PC-9 (cell line): ENCODE measurements at regions not wholly inside any gene's neighbourhood (a gene's known extent, or its start where the extent isn't known, plus 50 kb on each side); places are given as distances from the start of the nearest gene placed in this dataset.

Experiments used
- BruUV-seq: library from RNA; stranded (reverse); fragments of 400-500 nt; replicated peaks from 2 replicates; lab custom pipeline; 2021; lab: Mats Ljungman, UMichigan
- CTCF ChIA-PET: fragments of 300-600 bp; sonication (Branson Sonifier 250); formaldehyde crosslinking; loops from one replicate; lab custom pipeline; 2022; ENCODE audit warnings: antibody characterized with exemption; lab: Charles Lee
- POLR2A ChIA-PET: fragments of 300-600 bp; sonication (Branson Sonifier 250); formaldehyde crosslinking; loops from one replicate; lab custom pipeline; 2022; ENCODE audit warnings: antibody characterized with exemption; ENCODE audit not compliant: unreplicated experiment; lab: Charles Lee
- DNase-seq, 2 experiments: peaks; one replicate each; pipeline versions ENCODE4 v3.0.0 to v3.0.0-alpha.2; 2015 to 2022; ENCODE audit warnings: mixed read lengths in 1 of 2
- H2AFZ ChIP-seq: fragments of 200-600 bp; sonication (generic); 2 replicates; pipeline ENCODE4 v1.8.1; 2017; ENCODE audit warnings: antibody characterized with exemption
- H3F3A ChIP-seq: fragments of 200-600 bp; sonication (generic); 2 replicates; pipeline ENCODE4 v1.8.1; 2017; ENCODE audit warnings: antibody characterized with exemption, mild to moderate bottlenecking, low read depth; ENCODE audit not compliant: insufficient read depth
- H3K27ac ChIP-seq: fragments of 200-600 bp; sonication (generic); 2 replicates; pipeline ENCODE4 v1.6.1; 2016; ENCODE audit warnings: mixed run types
- H3K27me3 ChIP-seq: fragments of 200-600 bp; sonication (generic); 2 replicates; pipeline ENCODE4 v1.6.1; 2016; ENCODE audit warnings: low read depth, mixed run types; ENCODE audit not compliant: insufficient read depth
- H3K36me3 ChIP-seq: fragments of 200-600 bp; sonication (generic); 2 replicates; pipeline ENCODE4 v1.6.1; 2016; ENCODE audit warnings: low read depth, mixed run types
- H3K4me1 ChIP-seq: fragments of 200-600 bp; sonication (generic); replicated peaks from 2 replicates; pipeline ENCODE4 v1.6.1; 2016; ENCODE audit warnings: mixed run types; ENCODE audit not compliant: insufficient read depth
- H3K4me2 ChIP-seq: fragments of 200-600 bp; sonication (generic); 2 replicates; pipeline ENCODE4 v1.6.1; 2017; ENCODE audit warnings: mixed run types
- H3K4me3 ChIP-seq: fragments of 200-600 bp; sonication (generic); 2 replicates; pipeline ENCODE4 v1.6.1; 2016; ENCODE audit warnings: mixed run types
- H3K79me2 ChIP-seq: fragments of 200-600 bp; sonication (generic); 2 replicates; pipeline ENCODE4 v1.6.1; 2017; ENCODE audit warnings: low read depth, mixed run types
- H3K9me2 ChIP-seq: fragments of 200-600 bp; sonication (generic); 2 replicates; pipeline ENCODE4 v1.8.1; 2017; ENCODE audit warnings: mild to moderate bottlenecking; ENCODE audit not compliant: insufficient read depth
- H3K9me3 ChIP-seq: fragments of 200-600 bp; sonication (generic); 2 replicates; pipeline ENCODE4 v1.8.1; 2016; ENCODE audit warnings: low read depth; ENCODE audit not compliant: insufficient read depth
- H4K20me1 ChIP-seq: fragments of 200-600 bp; sonication (generic); 2 replicates; pipeline ENCODE4 v1.8.1; 2017; ENCODE audit not compliant: insufficient read depth
- CTCF ChIP-seq: fragments of 200-600 bp; sonication (generic); conservative IDR thresholded peaks from 2 replicates; pipeline ENCODE4 v1.6.1; 2017; ENCODE audit warnings: mixed run types, antibody characterized with exemption, mild to moderate bottlenecking, moderate library complexity
- EZH2 ChIP-seq: fragments of 200-600 bp; sonication (generic); IDR thresholded peaks from 2 replicates; pipeline ENCODE4 v1.8.0; 2017; ENCODE audit warnings: antibody characterized with exemption, low read depth
- intact Hi-C: fragments of 100-400 bp; cut with micrococcal nuclease; formaldehyde crosslinking; loops from one replicate; pipeline ENCODE4 v1.10.0; 2022; ENCODE audit not compliant: unreplicated experiment

- Histone ChIP-seq H3K4me2 (no peak overlapping the region), H3K9me2 (no peaks in the 10 kb centered on the region), H4K20me1 (no peaks in the 10 kb centered on the region), H3K4me1 (no peaks in the 10 kb centered on the region), H3K36me3 (no peaks in the 10 kb centered on the region), H2AFZ (no peak overlapping the region), H3K9me3 (no peaks in the 10 kb centered on the region), H3K79me2 (no peaks in the 10 kb centered on the region), H3F3A (no peaks in the 10 kb centered on the region), H3K4me3 (no peak overlapping the region), H3K27me3 (no peaks in the 10 kb centered on the region), H3K27ac (no peak overlapping the region)
- no TSS peak for BruUV-seq
- TF ChIP-seq CTCF (no peak), EZH2 (no peak)
- POLR2A ChIA-PET: no interaction called here
- no peak for DNase-seq
- CTCF ChIA-PET: no interaction called here
- intact Hi-C loops: no loop called here
Observed at GRCh38 chr15:81498294-81498693, 124.3 kb upstream of the TMC3 start.

- no peaks in the 10 kb centered on the region for H3K36me3 ChIP-seq
- ChIA-PET POLR2A (no interaction called here), CTCF (no interaction called here)
- H2AFZ ChIP-seq: no peak overlapping the region
- no peaks in the 10 kb centered on the region for H4K20me1 ChIP-seq
- intact Hi-C loops: no loop called here
- H3K79me2 ChIP-seq: no peaks in the 10 kb centered on the region
- H3K4me2 ChIP-seq: no peak overlapping the region
- no peak overlapping the region for H3K27ac ChIP-seq
- TF ChIP-seq CTCF (no peak), EZH2 (no peak)
- H3K9me2 ChIP-seq: no peaks in the 10 kb centered on the region
- H3F3A ChIP-seq: no peaks in the 10 kb centered on the region
- H3K4me3 ChIP-seq: no peak overlapping the region
- no peak for DNase-seq
- H3K4me1 ChIP-seq: no peaks in the 10 kb centered on the region
- H3K9me3 ChIP-seq: no peaks in the 10 kb centered on the region
- H3K27me3 ChIP-seq: peaks cover 9% of the 10 kb centered on the region; the same call in 1 of the 2 replicates
- no TSS peak for BruUV-seq
Observed at GRCh38 chr15:81497238-81497637, 123.2 kb upstream of the TMC3 start.

GRCh38 chr15:81495780-81496467, 121.9 kb upstream of the TMC3 start:
- no TSS peak for BruUV-seq
- DNase-seq: no peak
- H3K27ac ChIP-seq: no peak overlapping the region

More at GRCh38 chr15:81495780-81496467, 121.9 kb upstream of the TMC3 start:
- Histone ChIP-seq H3K9me2 (no peaks in the 10 kb centered on the region), H3K4me2 (no peak overlapping the region), H3K36me3 (no peaks in the 10 kb centered on the region), H3K4me3 (no peak overlapping the region), H4K20me1 (no peaks in the 10 kb centered on the region), H3F3A (no peaks in the 10 kb centered on the region), H3K79me2 (no peaks in the 10 kb centered on the region), H3K9me3 (no peaks in the 10 kb centered on the region), H3K27me3 (peaks cover 16% of the 10 kb centered on the region; the same call in 1 of the 2 replicates), H2AFZ (no peak overlapping the region), H3K4me1 (no peaks in the 10 kb centered on the region)
- POLR2A ChIA-PET: no interaction called here
- TF ChIP-seq EZH2 (no peak), CTCF (no peak)
- intact Hi-C loops: no loop called here
- CTCF ChIA-PET: no interaction called here
